GM19328 (cell line): ENCODE measurements at regions not wholly inside any gene's neighbourhood (a gene's known extent, or its start where the extent isn't known, plus 50 kb on each side); places are given as distances from the start of the nearest gene placed in this dataset.

Source experiments
- ATAC-seq: cut with Tn5 transposase; IDR thresholded peaks from one replicate; pipeline ENCODE4 v1.9.1; 2021; ENCODE audit warnings: mild to moderate bottlenecking, moderate library complexity; ENCODE audit not compliant: unreplicated experiment

- no peak for ATAC-seq
These were observed 884.4 kb upstream of the KLHL29 start for GRCh38 chr2:22500555-22500935.

DNA sequence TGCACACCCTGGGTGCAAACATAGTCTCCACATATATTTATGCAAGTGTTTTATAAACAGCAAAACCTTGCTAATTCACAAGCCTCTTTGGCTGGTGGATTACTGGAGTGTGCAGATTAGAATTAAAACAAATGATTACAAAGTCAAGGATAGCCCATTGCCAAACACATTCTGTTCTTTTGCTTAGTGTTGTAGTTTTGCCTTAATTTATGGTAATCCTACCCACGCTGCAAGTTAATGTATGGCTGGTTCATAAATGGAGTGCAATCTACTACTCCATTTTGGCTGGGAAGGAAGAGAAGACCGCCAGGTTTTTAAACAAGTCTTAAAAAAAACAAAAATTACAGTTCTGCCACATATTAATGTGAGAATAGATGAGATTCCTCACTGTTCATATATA, 883.1 kb upstream of the KLHL29 start:
- ATAC-seq: no peak

- no peak for ATAC-seq
These were observed 871.4 kb upstream of the KLHL29 start for GRCh38 chr2:22513563-22513962.

DNA sequence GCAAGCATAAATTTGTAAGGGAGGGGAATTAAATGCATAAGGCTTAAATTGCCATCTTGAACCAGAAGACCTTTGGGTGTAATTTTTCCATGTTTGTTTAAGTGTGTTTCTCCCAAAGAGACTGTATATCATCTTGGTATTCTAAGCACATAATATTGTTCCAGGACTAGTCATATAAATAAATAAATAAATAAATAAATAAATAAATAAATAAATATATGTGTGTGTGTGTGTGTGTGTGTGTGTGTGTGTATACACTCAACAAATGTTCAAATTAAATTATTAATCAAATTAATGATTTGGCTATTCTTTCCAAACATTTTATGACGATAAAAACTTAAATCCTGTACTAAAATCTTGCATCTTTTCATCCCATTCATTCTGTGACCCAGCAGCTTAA, 867.8 kb upstream of the KLHL29 start:
- no peak for ATAC-seq

- no peak for ATAC-seq
These were observed 866.3 kb upstream of the KLHL29 start for GRCh38 chr2:22518641-22519040.

GRCh38 chr2:22520369-22521288, 864.4 kb upstream of the KLHL29 start:
- no peak for ATAC-seq

- ATAC-seq: no peak
These were observed 863.4 kb upstream of the KLHL29 start for GRCh38 chr2:22521620-22522019.

GRCh38 chr2:22525681-22526080, 859.3 kb upstream of the KLHL29 start:
- ATAC-seq: no peak

GRCh38 chr2:22530131-22530530, 854.8 kb upstream of the KLHL29 start:
- ATAC-seq: no peak

DNA sequence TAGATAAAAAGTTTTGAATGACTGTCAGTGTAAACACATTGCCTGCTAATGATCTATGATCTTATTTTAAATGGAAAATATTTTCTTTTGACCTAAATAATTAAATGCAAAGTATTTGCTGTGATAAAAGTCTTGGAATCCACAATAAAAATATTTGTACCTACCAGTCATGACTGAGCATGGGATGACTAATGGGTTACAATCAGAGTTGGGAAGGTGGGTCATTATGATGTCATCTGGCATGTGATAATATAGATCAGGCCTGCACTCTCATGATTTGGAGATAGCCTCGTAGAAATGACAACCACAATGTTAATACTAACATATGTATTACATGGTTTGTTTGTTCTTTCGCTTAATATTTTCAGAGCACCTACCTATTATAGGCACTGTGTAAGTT, 848.8 kb upstream of the KLHL29 start:
- ATAC-seq: no peak

DNA sequence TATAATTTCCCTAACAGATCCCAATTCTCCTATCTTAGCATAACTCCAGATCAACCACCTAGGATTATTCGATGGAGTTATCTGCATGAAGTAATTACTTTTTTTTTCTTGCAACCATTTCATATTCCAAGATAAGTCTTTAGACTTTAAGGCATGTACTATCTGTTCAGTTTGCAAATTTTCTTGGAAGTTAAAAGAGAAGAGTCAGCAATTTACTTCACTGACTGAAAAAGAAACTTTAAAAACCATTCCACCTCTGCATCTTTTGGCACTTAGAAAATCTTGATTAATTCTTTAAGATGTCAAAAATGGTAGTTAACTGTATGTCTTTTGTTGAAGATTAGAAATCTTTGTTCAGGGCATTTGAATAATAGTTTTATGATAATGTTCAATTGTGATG, 830.5 kb upstream of the KLHL29 start:
- ATAC-seq: no peak

GRCh38 chr2:22557406-22557805, 827.6 kb upstream of the KLHL29 start:
- no peak for ATAC-seq

GRCh38 chr2:22560021-22560420, 825.0 kb upstream of the KLHL29 start:
- no peak for ATAC-seq

- no peak for ATAC-seq
These were observed 805.6 kb upstream of the KLHL29 start for GRCh38 chr2:22579341-22579740.

GRCh38 chr2:22582107-22582506, 802.9 kb upstream of the KLHL29 start:
- no peak for ATAC-seq

GRCh38 chr2:22596306-22596705, 788.7 kb upstream of the KLHL29 start:
- ATAC-seq: no peak

DNA sequence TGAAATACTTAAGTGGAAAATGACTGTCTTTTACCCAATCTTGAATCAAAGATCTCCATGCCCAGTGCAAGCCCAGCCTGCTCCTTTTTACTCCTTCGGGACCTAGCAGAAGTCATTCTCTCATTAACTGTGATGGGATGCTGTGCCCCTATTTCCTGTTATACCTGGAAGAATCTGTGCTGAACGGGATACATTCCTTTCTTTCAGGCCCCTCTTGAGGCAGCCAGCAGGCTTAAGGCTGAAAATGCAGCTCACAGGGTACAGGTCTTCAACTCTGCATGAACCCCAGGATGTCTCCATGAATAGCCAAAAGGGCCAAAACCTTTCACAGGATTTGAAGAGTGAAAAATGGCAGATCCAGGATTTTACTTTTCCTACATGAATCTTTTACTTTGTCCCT, 784.8 kb upstream of the KLHL29 start:
- no peak for ATAC-seq

GRCh38 chr2:22600999-22601398, 784.0 kb upstream of the KLHL29 start:
- no peak for ATAC-seq

DNA sequence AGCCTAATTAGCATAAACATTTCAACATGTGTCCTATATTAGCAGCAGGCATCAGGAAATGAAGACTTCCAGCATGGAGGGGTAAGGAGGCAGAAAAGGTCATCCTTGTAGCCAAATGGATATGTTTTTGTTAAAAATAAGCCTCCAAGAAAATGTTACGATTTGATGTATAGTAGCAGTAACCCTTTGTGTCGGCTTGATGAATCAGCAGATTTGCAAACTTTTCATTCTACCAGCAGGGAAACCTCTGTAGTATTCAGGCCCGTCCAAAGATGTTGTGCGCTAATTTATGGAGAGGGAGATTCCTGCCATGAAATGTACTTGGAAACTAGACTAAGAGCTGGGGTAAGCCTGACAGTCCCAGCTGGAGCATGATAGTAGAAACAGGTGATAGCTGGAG, 780.8 kb upstream of the KLHL29 start:
- no peak for ATAC-seq

- ATAC-seq: no peak
These were observed 768.9 kb upstream of the KLHL29 start for GRCh38 chr2:22616031-22616430.

- ATAC-seq: no peak
These were observed 761.4 kb upstream of the KLHL29 start for GRCh38 chr2:22623620-22624019.

DNA sequence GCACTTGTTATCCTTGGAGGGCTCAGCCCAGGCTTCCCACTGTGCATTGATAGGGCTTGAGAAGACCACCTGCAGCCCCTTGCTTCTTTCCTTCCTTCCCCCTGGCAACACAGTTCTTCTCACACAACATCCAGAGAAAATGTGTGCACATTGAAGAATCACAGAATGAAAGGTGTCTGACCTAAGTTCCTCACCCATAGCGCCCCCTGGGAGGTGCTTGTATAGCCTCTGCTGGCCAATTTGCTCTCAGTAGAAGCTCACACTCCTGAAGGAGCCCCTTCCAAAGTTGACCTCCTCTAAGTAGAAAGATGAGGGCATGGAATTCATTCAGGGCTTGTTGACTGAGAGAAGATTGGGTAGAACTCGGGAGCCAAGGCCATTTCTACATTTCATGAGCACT, 758.4 kb upstream of the KLHL29 start:
- ATAC-seq: no peak

DNA sequence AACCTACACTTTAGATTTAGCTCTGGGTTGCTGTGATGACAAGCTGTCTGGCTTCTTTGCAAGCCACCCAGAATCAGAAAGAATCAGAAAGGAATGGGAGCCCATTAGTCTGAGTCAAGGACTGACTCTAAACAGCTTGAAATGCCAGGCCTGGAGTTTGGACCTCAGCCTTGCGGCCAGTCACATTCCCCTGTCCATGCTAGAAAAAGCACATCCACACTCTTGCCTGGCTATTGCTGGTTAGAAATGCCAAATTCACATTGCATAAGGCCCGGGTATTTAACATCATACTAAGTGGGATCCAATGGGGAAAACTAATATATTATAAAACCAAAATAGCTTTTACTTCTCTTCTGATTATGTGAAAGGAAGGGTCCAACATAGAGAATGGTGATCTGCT, 756.8 kb upstream of the KLHL29 start:
- ATAC-seq: no peak
